ENCODE measurements at regions not wholly inside any gene's neighbourhood (a gene's known extent, or its start where the extent isn't known, plus 50 kb on each side); places are given as distances from the start of the nearest gene placed in this dataset.

DNA sequence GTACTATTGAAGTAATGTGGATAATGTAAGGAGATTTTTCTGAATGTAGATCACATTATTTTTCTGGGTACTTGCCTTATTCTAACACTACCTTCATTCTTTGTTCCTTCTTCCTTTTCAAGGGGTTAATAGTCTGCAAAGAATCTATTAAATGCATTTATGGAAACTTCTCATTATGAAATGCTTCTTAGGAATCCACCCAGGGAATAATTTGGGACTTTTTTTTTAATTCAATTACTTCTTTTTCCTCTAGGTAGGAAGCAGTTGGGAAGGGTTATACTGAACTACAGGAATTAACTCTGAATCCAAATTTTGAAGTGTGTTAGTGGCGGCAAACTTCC, 173.1 kb downstream of the FOXA2 start:
- no peak overlapping the region for H3K4me3 ChIP-seq (replicated peaks; ENCODE audit: low read depth, low read length)
- DNase-seq (ENCODE audit: extremely low read depth, insufficient read length): no peak
- TF ChIP-seq, protein P1, sequence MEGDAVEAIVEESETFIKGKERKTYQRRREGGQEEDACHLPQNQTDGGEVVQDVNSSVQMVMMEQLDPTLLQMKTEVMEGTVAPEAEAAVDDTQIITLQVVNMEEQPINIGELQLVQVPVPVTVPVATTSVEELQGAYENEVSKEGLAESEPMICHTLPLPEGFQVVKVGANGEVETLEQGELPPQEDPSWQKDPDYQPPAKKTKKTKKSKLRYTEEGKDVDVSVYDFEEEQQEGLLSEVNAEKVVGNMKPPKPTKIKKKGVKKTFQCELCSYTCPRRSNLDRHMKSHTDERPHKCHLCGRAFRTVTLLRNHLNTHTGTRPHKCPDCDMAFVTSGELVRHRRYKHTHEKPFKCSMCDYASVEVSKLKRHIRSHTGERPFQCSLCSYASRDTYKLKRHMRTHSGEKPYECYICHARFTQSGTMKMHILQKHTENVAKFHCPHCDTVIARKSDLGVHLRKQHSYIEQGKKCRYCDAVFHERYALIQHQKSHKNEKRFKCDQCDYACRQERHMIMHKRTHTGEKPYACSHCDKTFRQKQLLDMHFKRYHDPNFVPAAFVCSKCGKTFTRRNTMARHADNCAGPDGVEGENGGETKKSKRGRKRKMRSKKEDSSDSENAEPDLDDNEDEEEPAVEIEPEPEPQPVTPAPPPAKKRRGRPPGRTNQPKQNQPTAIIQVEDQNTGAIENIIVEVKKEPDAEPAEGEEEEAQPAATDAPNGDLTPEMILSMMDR (IDR thresholded peaks at IDR 0.05; ENCODE audit: insufficient read depth, low read length, poor library complexity, severe bottlenecking): no peak
- H3K27me3 ChIP-seq (replicated peaks; ENCODE audit: control insufficient read depth, insufficient read depth, low read length): no peaks in the 10 kb centered on the region
- H3K36me3 ChIP-seq (ENCODE audit: control insufficient read depth, insufficient read depth, low read length): no peaks in the 10 kb centered on the region

DNA sequence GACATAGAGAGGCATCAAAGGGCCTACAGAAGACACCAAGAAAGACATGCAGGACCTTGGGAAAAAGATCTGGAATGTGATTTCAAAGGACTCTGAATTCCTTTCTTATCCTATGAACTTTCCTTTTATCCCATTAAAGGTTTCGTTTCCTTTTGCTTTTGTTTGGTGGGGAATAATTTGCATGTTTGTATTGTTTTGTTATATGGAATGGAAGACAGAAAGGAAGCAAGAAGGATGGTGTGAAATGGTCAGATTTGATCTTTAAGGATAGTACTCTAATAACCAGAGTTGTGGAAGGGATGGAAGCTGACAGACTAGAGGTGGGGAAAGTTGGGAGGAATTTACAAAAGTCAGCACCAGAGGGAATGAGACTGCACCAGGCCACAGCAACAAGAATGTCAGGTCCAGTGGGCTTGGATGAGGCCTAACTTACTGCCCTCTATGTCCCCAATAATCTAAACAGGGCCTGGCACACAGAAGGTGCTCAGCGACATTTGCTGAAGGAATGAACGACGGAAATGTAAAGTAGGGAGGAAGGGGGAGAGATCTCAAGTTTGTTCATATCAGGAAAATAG, 173.7 kb downstream of the FOXA2 start:
- DNase-seq (ENCODE audit: extremely low read depth, insufficient read length): no peak
- Histone ChIP-seq H3K36me3 (ENCODE audit: control insufficient read depth, insufficient read depth, low read length) (no peaks in the 10 kb centered on the region), H3K27me3 (replicated peaks; ENCODE audit: control insufficient read depth, insufficient read depth, low read length) (no peaks in the 10 kb centered on the region), H3K4me3 (replicated peaks; ENCODE audit: low read depth, low read length) (no peak overlapping the region)
- TF ChIP-seq, protein P1 (IDR thresholded peaks at IDR 0.05; ENCODE audit: insufficient read depth, low read length, poor library complexity, severe bottlenecking): no peak

DNA sequence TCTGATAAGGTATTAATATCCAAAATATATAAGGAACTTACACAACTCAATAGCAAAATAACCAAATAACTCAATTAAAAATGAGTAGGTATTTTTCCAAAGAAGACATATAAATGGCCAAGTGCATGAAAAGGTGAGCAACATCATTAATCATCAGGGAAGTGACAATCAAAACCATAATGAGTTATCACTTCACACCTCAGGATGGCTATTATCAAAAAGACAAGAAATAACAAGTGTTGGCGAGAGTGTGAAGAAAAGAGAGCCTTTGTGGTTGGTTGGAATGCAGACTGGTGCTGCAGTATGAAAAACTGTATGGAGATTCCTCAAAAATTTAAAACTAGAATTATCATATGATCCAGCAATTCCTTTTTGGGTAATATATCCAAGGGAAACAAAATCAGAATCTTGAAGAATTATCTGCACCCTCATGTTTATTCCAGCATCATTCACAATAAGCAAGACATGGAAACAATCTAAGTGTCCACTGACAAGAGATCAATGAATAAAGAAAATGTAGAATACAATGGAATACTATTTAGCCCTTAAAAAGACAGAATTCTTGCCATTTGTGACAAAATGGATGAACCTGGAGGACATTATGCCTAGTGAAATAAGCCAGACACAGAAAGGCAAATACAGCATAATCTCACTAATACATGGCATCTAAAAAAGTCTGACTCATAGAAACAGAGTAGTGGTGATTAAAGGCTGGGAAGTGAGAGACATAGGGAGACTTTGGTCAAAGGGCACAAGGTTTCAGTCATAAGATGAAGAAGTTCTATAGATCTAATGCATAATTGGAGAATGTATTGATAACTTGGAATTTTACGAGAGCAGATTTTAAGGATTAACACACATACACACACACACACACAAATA, 175.6 kb downstream of the FOXA2 start:
- Histone ChIP-seq H3K27me3 (replicated peaks; ENCODE audit: control insufficient read depth, insufficient read depth, low read length) (no peaks in the 10 kb centered on the region), H3K4me3 (replicated peaks; ENCODE audit: low read depth, low read length) (no peak overlapping the region), H3K36me3 (ENCODE audit: control insufficient read depth, insufficient read depth, low read length) (no peaks in the 10 kb centered on the region)
- DNase-seq (ENCODE audit: extremely low read depth, insufficient read length): no peak
- TF ChIP-seq, protein P1 (IDR thresholded peaks at IDR 0.05; ENCODE audit: insufficient read depth, low read length, poor library complexity, severe bottlenecking): no peak

DNA sequence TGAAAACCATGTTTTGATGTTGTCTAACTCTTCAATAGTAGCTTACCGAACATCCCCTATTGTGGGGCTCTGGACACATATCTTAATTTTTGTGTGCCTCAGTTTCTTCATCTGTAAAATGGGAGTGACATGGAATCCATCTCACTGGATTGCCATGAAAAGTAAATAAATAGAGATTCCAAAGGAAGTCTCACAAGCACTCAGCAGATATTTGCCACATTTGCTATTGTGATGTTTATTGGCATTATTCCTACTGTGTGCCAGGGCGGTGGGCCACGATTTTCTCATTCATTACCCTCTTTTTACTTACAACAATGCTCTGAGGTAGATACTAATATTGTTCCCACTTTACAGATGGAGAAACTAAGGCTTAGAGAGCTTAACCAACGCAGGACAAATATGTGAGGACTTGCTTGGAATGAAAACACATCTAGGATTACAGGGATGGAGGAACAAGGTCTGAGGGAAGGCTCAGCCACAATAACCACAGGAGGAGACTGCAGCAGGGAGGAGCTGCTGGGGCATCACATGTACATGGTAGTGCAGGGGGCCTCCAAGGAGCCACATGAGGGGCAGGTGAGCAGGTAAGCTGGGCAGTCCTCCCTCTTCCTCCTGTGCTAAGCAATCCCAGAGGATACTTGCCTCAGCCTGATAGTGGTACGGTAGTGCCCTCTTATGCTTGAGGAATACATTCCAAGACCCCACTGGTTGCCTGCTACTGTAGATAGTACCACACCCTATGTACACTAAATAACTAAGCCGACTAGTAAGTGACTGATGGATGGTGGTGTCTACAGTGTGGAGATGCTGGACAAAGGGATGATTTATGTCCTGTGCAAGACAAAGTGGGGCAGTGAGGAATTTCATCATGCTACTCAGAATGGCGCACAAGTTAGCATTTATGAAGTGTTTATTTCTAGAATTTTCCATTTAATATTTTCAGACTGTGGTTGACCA, 176.9 kb downstream of the FOXA2 start:
- no peak for DNase-seq (ENCODE audit: extremely low read depth, insufficient read length)
- Histone ChIP-seq H3K36me3 (ENCODE audit: control insufficient read depth, insufficient read depth, low read length) (no peaks in the 10 kb centered on the region), H3K27me3 (replicated peaks; ENCODE audit: control insufficient read depth, insufficient read depth, low read length) (no peaks in the 10 kb centered on the region), H3K4me3 (replicated peaks; ENCODE audit: low read depth, low read length) (no peak overlapping the region)
- TF ChIP-seq, protein P1 (IDR thresholded peaks at IDR 0.05; ENCODE audit: insufficient read depth, low read length, poor library complexity, severe bottlenecking): no peak

DNA sequence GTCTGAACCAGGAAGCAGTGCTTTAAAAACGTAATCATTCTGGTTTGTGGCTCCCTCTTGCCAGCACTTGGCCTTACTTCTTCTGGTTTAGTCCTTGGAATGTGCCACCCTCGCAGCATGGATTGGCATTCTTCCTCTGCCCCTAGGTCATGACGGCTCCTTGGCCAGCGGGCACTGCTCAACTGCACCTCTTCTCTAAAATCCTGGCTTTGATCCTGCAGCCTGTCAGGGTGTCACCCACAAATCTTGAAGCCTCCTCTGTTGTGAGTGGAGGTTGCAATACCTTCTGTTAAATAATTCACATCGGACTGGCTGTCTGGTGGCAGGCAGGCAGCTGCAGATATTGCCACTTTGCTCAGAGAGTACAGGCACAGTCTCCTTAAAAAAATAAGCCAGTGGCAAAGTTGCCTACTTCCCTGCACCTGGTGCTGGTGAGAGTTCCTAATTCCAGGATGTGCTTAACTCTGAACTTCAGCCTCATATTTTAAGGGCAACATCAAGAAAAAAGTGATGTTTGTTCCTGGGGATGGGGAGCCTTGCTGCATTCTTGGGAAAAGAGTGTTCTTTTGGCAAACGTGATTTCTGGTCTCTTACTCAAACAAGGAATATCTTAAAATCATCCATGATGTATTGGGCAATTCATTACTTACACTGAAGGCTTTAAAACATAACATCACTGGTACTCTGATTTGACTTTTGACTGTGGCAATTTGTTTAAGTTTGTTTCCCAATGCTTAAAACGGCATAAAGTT, 179.8 kb downstream of the FOXA2 start:
- Histone ChIP-seq H3K27me3 (replicated peaks; ENCODE audit: control insufficient read depth, insufficient read depth, low read length) (no peaks in the 10 kb centered on the region), H3K36me3 (ENCODE audit: control insufficient read depth, insufficient read depth, low read length) (no peaks in the 10 kb centered on the region), H3K4me3 (replicated peaks; ENCODE audit: low read depth, low read length) (no peak overlapping the region)
- no peak for DNase-seq (ENCODE audit: extremely low read depth, insufficient read length)
- TF ChIP-seq, protein P1 (IDR thresholded peaks at IDR 0.05; ENCODE audit: insufficient read depth, low read length, poor library complexity, severe bottlenecking): no peak

Measured in GM06990 (cell line).